ENCODE measurements at regions not wholly inside any gene's neighbourhood (a gene's known extent, or its start where the extent isn't known, plus 50 kb on each side); places are given as distances from the start of the nearest gene placed in this dataset.

DNA sequence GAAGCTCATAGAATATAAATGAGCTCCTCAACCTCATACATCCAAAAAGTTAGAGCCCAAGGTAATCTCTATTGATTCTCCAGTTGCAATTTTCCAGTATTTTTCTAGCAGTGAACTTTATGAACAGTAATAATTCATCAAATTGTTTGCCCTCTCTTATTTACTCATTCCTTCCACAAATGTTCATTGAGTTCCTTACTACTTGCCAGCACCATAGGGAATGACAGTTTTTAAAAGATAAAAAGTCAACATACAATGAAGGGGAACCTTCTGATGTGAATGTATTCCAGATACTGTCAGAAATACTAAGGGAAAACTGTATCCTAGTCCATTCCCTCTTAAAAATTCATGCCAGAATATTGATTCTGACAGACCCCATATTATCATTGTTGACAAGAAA is 277.0 kb upstream of the C1orf87 start:
- TF ChIP-seq, protein P1, sequence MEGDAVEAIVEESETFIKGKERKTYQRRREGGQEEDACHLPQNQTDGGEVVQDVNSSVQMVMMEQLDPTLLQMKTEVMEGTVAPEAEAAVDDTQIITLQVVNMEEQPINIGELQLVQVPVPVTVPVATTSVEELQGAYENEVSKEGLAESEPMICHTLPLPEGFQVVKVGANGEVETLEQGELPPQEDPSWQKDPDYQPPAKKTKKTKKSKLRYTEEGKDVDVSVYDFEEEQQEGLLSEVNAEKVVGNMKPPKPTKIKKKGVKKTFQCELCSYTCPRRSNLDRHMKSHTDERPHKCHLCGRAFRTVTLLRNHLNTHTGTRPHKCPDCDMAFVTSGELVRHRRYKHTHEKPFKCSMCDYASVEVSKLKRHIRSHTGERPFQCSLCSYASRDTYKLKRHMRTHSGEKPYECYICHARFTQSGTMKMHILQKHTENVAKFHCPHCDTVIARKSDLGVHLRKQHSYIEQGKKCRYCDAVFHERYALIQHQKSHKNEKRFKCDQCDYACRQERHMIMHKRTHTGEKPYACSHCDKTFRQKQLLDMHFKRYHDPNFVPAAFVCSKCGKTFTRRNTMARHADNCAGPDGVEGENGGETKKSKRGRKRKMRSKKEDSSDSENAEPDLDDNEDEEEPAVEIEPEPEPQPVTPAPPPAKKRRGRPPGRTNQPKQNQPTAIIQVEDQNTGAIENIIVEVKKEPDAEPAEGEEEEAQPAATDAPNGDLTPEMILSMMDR (IDR thresholded peaks at IDR 0.05; ENCODE audit: poor library complexity, severe bottlenecking): no peak
- TF ChIP-seq TAF1 (IDR thresholded peaks at IDR 0.05; ENCODE audit: low read depth) (no peak), POLR2AphosphoS5 (IDR thresholded peaks at IDR 0.05) (no peak), SMC3 (conservative IDR thresholded peaks at IDR 0.05; ENCODE audit: poor library complexity) (no peak), EP300 (conservative IDR thresholded peaks at IDR 0.05; ENCODE audit: poor library complexity, severe bottlenecking) (no peak), RAD21 (conservative IDR thresholded peaks at IDR 0.05) (no peak), EZH2 (IDR thresholded peaks at IDR 0.05; ENCODE audit: borderline replicate concordance, insufficient read depth, low read length, poor library complexity, severe bottlenecking) (no peak)
- TF ChIP-seq, protein P2, sequence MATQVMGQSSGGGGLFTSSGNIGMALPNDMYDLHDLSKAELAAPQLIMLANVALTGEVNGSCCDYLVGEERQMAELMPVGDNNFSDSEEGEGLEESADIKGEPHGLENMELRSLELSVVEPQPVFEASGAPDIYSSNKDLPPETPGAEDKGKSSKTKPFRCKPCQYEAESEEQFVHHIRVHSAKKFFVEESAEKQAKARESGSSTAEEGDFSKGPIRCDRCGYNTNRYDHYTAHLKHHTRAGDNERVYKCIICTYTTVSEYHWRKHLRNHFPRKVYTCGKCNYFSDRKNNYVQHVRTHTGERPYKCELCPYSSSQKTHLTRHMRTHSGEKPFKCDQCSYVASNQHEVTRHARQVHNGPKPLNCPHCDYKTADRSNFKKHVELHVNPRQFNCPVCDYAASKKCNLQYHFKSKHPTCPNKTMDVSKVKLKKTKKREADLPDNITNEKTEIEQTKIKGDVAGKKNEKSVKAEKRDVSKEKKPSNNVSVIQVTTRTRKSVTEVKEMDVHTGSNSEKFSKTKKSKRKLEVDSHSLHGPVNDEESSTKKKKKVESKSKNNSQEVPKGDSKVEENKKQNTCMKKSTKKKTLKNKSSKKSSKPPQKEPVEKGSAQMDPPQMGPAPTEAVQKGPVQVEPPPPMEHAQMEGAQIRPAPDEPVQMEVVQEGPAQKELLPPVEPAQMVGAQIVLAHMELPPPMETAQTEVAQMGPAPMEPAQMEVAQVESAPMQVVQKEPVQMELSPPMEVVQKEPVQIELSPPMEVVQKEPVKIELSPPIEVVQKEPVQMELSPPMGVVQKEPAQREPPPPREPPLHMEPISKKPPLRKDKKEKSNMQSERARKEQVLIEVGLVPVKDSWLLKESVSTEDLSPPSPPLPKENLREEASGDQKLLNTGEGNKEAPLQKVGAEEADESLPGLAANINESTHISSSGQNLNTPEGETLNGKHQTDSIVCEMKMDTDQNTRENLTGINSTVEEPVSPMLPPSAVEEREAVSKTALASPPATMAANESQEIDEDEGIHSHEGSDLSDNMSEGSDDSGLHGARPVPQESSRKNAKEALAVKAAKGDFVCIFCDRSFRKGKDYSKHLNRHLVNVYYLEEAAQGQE (IDR thresholded peaks at IDR 0.05; ENCODE audit: borderline replicate concordance): no peak
